ENCODE measurements at regions not wholly inside any gene's neighbourhood (a gene's known extent, or its start where the extent isn't known, plus 50 kb on each side); places are given as distances from the start of the nearest gene placed in this dataset.

GRCh38 chr12:127555071-127555470 lies 711.9 kb upstream of the TMEM132C start:
- no peak overlapping the region for H3K4me3 ChIP-seq (ENCODE audit: low read length)

DNA sequence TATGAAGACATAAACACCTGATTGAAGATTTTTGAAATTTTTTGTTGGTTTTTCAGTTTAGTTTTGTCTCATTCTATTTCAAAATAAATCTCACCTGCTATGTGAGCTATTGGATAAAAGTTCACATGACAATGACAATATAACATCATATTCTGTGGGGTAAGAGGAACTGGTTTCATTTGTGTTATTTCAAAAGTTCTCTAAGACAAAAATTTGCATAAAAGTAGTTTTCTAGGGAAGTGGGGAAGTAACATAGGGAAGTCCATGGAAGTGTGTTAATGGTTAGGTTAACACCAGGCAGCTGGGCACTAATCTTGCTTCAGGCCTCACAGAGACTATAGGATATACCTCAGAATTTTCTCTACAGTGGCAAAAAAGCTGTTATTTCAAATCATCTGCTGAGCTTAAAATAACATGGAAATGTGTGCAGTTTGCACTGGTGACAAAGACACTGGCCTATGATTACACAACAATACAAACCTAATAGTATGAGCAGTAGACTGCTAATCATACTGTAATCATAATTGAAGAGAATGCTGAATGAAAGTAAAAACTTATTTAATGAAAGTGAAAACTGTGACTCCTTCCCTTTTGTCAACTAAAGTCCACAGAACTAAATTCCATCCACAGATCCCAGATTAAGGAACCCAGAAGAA lies 710.6 kb upstream of the TMEM132C start:
- DNase-seq (ENCODE audit: low read depth, low spot score): no peak
- H3K4me3 ChIP-seq (ENCODE audit: low read length): no peak overlapping the region

More at GRCh38 chr12:127555071-127555470, 711.9 kb upstream of the TMEM132C start:
- DNase-seq (ENCODE audit: low read depth, low spot score): no peak

- DNase-seq (ENCODE audit: low read depth, low spot score): no peak
Observed at GRCh38 chr12:127558361-127558760, 708.6 kb upstream of the TMEM132C start.

DNA sequence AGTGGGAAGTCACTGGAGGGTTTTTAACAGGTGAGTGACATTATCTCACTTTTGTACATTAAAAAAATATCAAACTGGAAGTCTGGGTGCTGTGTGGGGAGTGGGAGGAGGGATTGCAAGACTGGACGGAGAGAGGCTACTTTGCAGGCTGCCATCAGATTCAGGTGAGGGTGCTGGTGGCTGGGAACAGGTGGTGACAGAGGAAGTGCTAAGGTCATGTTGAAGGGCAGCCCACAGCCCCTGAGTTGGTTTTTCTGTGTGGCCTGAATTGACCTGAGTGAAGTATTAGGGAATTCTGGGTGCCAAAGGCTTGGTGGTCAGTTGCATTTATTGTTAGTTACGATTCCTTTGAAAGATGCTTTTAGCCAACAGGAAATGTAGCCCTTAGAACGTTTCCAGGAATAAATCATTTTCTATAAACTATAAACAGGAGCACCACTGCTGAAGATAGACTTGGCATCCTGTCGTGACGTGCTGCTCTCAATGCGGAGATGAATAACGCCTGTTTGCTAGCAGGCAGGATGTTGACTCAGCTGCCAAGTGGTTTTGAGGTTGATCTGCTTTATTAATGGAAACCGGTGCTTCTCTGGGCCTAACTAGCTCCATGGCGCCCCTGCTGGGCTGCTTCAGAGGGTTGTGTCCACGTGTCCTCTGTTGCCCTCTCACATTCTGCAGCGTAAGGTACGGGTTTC lies 707.5 kb upstream of the TMEM132C start:
- H3K4me3 ChIP-seq (ENCODE audit: low read length): peak overlapping the region; percentile 15; the same call in 1 of the 2 replicates
- peak; percentile 97 for DNase-seq (ENCODE audit: low read depth, low spot score)

More at GRCh38 chr12:127558361-127558760, 708.6 kb upstream of the TMEM132C start:
- no peak overlapping the region for H3K4me3 ChIP-seq (ENCODE audit: low read length)

- DNase-seq (ENCODE audit: low read depth, low spot score): no peak
- no peak overlapping the region for H3K4me3 ChIP-seq (ENCODE audit: low read length)
Observed at GRCh38 chr12:127560041-127560478, 706.9 kb upstream of the TMEM132C start.

DNA sequence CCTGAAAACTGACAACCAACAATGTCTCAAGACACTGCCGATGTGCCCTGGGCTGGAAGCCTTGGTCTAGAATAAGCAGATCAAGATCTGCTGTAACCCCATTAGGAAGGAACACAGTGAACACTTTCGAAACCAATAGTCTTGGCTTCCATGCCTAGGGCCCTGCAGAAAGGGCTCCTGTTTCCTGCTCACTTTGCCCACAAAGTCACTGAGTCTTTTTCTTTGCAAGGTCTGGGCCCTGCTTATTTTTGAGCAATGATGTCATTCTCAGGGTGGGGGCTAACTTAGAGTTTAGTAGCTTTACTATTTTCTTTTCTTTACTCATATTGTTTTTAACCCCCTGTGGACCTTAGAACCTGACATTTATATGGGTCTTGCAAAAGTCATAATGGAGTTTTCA lies 704.2 kb upstream of the TMEM132C start:
- DNase-seq (ENCODE audit: low read depth, low spot score): no peak
- no peak overlapping the region for H3K4me3 ChIP-seq (ENCODE audit: low read length)

DNA sequence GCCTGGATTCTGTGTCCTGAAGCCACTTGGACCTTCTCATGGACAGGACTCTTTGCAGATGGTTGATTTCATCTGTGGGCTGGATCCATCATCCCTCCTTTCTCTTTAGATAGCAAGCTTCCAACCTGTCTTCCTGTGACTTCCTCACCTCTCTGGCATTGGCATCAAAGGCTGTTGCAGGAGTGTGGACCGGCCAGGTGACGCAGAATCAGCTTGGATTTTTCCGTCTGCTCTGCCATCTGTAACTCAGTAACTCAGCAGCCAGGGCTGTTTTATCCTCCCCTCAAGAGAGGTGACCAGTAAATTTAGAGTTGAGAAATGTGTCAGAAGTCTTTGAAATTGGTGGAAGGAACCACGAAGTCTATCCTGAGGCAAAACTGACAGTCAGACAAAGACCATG lies 701.7 kb upstream of the TMEM132C start:
- no peak overlapping the region for H3K4me3 ChIP-seq (ENCODE audit: low read length)
- no peak for DNase-seq (ENCODE audit: low read depth, low spot score)

GRCh38 chr12:127567531-127567930 lies 699.4 kb upstream of the TMEM132C start:
- H3K4me3 ChIP-seq (ENCODE audit: low read length): no peak overlapping the region
- no peak for DNase-seq (ENCODE audit: low read depth, low spot score)

DNA sequence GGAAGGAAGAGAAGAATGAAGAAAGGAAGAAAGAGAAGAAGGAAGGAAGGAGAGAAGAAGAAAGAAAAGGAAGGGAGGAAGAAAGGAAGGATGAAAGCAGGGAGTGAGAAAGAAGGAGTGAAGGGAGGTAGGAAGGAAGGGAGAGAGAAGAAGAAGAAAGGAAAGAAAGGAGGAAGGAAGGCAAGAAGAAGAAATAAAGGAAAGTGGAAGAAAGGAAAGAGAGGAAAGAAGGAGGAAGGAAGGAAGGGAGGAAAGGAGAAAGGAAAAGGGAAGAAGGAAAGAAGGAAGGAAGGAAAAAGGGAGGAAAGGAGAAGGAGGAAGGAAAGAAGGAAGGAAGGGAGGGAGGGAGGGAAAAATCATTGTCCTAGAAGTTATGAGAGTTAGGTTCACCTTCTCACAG lies 696.6 kb upstream of the TMEM132C start:
- DNase-seq (ENCODE audit: low read depth, low spot score): no peak
- no peak overlapping the region for H3K4me3 ChIP-seq (ENCODE audit: low read length)

GRCh38 chr12:127570793-127571360 lies 696.1 kb upstream of the TMEM132C start:
- DNase-seq (ENCODE audit: low read depth, low spot score): no peak

DNA sequence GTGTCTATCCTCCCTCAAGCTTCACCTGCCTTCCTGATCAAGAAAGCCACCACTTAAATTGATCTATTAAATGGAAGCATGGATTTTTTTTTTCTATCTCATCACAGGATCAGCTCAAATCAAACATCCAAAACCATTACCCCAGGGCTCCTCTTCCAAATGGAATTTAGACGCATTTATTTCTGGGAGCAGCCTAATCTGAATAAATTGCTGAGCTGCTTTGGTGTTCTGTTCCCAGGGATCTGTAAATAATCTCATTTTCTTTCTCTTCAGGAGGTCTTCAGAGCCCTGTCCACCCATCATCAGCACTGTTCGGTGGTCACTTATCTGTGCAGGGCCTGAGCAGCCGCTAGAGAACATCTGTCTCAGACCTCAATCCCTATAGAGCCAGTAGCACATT lies 695.4 kb upstream of the TMEM132C start:
- DNase-seq (ENCODE audit: low read depth, low spot score): no peak
- H3K4me3 ChIP-seq (ENCODE audit: low read length): no peak overlapping the region

More at GRCh38 chr12:127570793-127571360, 696.1 kb upstream of the TMEM132C start:
- no peak overlapping the region for H3K4me3 ChIP-seq (ENCODE audit: low read length)

DNA sequence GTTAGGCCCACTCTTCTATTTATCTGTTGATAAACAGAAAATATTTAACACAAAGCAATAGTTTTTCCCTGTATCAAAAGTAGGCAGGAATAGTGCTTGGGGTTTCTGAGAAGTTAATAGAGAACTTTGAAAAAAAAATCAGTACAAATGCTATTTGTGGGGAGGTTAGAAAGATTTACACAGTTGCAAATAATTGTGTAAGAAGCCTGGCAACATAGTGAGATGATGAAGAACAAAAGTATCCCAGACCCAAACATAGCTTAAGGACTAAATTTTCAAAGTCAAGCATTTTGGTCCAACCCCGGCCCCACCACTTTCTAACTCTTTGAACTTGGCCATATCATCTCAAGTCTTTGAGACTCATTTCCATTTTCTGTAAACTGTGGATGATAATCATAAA lies 687.5 kb upstream of the TMEM132C start:
- DNase-seq (ENCODE audit: low read depth, low spot score): no peak

GRCh38 chr12:127582074-127582473 lies 684.9 kb upstream of the TMEM132C start:
- no peak overlapping the region for H3K4me3 ChIP-seq (ENCODE audit: low read length)
- DNase-seq (ENCODE audit: low read depth, low spot score): no peak

More for the DNA sequence above, 687.5 kb upstream of the TMEM132C start:
- H3K4me3 ChIP-seq (ENCODE audit: low read length): no peak overlapping the region

- H3K4me3 ChIP-seq (ENCODE audit: low read length): no peak overlapping the region
- no peak for DNase-seq (ENCODE audit: low read depth, low spot score)
Observed at GRCh38 chr12:127583041-127583440, 683.9 kb upstream of the TMEM132C start.

GRCh38 chr12:127588249-127588648 lies 678.7 kb upstream of the TMEM132C start:
- DNase-seq (ENCODE audit: low read depth, low spot score): no peak

DNA sequence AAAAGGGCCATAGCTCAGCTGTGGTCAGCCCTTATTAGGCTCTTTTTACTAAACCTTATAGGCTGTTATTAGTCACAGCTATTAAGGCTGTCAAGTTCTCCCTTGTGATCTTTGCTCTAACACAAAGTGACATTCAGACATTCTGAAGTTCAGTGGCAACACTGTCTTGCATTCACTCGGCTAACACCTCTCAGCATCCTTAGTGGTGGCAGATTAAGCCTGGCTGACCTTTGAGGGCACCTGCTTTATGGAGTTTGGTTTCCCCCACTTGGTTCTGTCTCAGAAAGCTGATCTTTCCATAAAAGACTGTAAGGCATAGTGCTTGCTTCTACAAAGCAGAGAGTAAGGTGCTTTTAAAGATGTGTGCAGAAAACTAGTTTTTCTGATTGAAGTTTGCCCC lies 677.4 kb upstream of the TMEM132C start:
- no peak for DNase-seq (ENCODE audit: low read depth, low spot score)
- no peak overlapping the region for H3K4me3 ChIP-seq (ENCODE audit: low read length)

More at GRCh38 chr12:127588249-127588648, 678.7 kb upstream of the TMEM132C start:
- H3K4me3 ChIP-seq (ENCODE audit: low read length): no peak overlapping the region

DNA sequence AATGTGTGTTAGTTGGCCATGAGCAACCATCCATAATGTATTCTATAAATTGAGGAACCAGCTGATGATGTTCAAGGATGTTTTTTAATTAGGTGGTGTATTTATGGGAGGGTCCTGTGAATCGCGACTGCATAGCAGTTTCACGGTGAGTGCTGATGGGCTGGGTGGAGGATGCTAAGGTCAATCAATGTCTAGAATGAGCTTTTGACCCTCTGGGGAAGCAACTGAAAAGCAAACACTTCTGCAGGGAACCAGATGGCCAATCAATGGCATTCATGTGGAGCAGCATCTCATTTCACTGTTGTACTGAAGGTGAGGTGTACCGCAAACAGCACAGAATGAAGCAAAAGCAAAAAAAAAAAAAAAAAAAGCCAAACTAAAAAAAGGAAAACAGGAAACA lies 676.1 kb upstream of the TMEM132C start:
- no peak overlapping the region for H3K4me3 ChIP-seq (ENCODE audit: low read length)
- no peak for DNase-seq (ENCODE audit: low read depth, low spot score)

DNA sequence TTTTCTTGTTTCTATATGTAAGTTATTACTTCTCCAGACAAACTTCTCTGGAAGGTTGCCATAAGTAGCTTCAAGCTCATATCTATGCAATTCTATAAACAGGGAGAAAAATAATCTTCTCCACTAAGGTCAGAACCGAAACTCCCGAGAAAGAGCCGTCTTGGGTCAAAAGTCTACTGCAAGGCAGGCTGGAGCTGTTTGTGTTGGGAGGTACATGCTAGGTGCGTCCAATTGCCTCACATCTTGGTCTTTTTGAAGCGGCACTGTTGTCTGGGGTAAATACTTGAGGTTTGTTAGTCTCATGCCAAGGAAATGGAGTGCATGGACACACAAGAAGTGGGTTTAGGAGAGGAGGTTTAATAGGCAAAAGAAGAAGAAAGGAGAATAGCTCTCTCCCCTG lies 674.7 kb upstream of the TMEM132C start:
- no peak overlapping the region for H3K4me3 ChIP-seq (ENCODE audit: low read length)
- no peak for DNase-seq (ENCODE audit: low read depth, low spot score)

- H3K4me3 ChIP-seq (ENCODE audit: low read length): no peak overlapping the region
Observed at GRCh38 chr12:127594351-127594970, 672.5 kb upstream of the TMEM132C start.

GRCh38 chr12:127595506-127595905 lies 671.5 kb upstream of the TMEM132C start:
- no peak for DNase-seq (ENCODE audit: low read depth, low spot score)
- H3K4me3 ChIP-seq (ENCODE audit: low read length): no peak overlapping the region

More at GRCh38 chr12:127594351-127594970, 672.5 kb upstream of the TMEM132C start:
- no peak for DNase-seq (ENCODE audit: low read depth, low spot score)

Measured in Jurkat, Clone E6-1 (cell line).